GM19467 (cell line): ENCODE measurements at regions not wholly inside any gene's neighbourhood (a gene's known extent, or its start where the extent isn't known, plus 50 kb on each side); places are given as distances from the start of the nearest gene placed in this dataset.
"Not testable (repeated sequence)": the region's sequence is repeated elsewhere in the genome, so short reads cannot be mapped to it uniquely, and the experiment has no call there.

Experiments
- ATAC-seq: cut with Tn5 transposase; IDR thresholded peaks from one replicate; pipeline ENCODE4 v1.9.1; 2021; ENCODE audit warnings: mild to moderate bottlenecking, moderate library complexity; ENCODE audit not compliant: unreplicated experiment

GRCh38 chr4:138636781-138637180 lies 378.8 kb upstream of the NOCT start:
- ATAC-seq = no peak

- ATAC-seq = no peak
These were observed 380.7 kb upstream of the NOCT start for GRCh38 chr4:138634915-138635314.

GRCh38 chr4:138633580-138633904 lies 382.0 kb upstream of the NOCT start:
- ATAC-seq = no peak

- no peak for ATAC-seq
These were observed 382.6 kb upstream of the NOCT start for GRCh38 chr4:138632856-138633579.

GRCh38 chr4:138630666-138631065 lies 384.9 kb upstream of the NOCT start:
- no peak for ATAC-seq

- no peak for ATAC-seq
These were observed 385.9 kb upstream of the NOCT start for GRCh38 chr4:138629669-138630068.

GRCh38 chr4:138627096-138627495 lies 384.9 kb upstream of the SLC7A11 start:
- ATAC-seq = no peak

GRCh38 chr4:138622362-138622761 lies 380.2 kb upstream of the SLC7A11 start:
- ATAC-seq = not testable (repeated sequence)

- ATAC-seq = no peak
These were observed 374.6 kb upstream of the SLC7A11 start for GRCh38 chr4:138616775-138617174.

GRCh38 chr4:138614398-138615142 lies 372.4 kb upstream of the SLC7A11 start:
- ATAC-seq = no peak

GRCh38 chr4:138612428-138612827 lies 370.3 kb upstream of the SLC7A11 start:
- ATAC-seq = no peak

GRCh38 chr4:138611721-138612120 lies 369.6 kb upstream of the SLC7A11 start:
- ATAC-seq = no peak

- no peak for ATAC-seq
These were observed 368.9 kb upstream of the SLC7A11 start for GRCh38 chr4:138611017-138611416.

GRCh38 chr4:138609943-138610350 lies 367.8 kb upstream of the SLC7A11 start:
- ATAC-seq = no peak

GRCh38 chr4:138604556-138604955 lies 362.4 kb upstream of the SLC7A11 start:
- ATAC-seq = no peak

GRCh38 chr4:138602664-138603063 lies 360.5 kb upstream of the SLC7A11 start:
- ATAC-seq = no peak

GRCh38 chr4:138599965-138600364 lies 357.8 kb upstream of the SLC7A11 start:
- ATAC-seq = no peak

- no peak for ATAC-seq
These were observed 356.1 kb upstream of the SLC7A11 start for GRCh38 chr4:138598226-138598625.

GRCh38 chr4:138596896-138597295 lies 354.7 kb upstream of the SLC7A11 start:
- ATAC-seq = no peak

GRCh38 chr4:138595731-138596460 lies 353.7 kb upstream of the SLC7A11 start:
- ATAC-seq = no peak

- no peak for ATAC-seq
These were observed 353.0 kb upstream of the SLC7A11 start for GRCh38 chr4:138595171-138595570.

GRCh38 chr4:138592796-138593195 lies 350.6 kb upstream of the SLC7A11 start:
- no peak for ATAC-seq
